ENCODE measurements at regions not wholly inside any gene's neighbourhood (a gene's known extent, or its start where the extent isn't known, plus 50 kb on each side); places are given as distances from the start of the nearest gene placed in this dataset.
A peak's percentile ranks its signal among the peaks of the same experiment; 100 is the strongest.

- no peak overlapping the region for H2BK5ac ChIP-seq (ENCODE audit: low read depth, low read length, poor library complexity, severe bottlenecking)
- H3K9me1 ChIP-seq (ENCODE audit: insufficient read depth, low read length), result no peaks in the 10 kb centered on the region
- no peak overlapping the region for H3K4ac ChIP-seq (ENCODE audit: low read depth, low read length)
- no peaks in the 10 kb centered on the region for H3K9me3 ChIP-seq (ENCODE audit: control insufficient read depth, insufficient read depth, low read length)
- H3K4me3 ChIP-seq (ENCODE audit: insufficient read depth, low read depth, low read length), result no peak overlapping the region
- H3K4me2 ChIP-seq (ENCODE audit: low read depth, low read length), result no peak overlapping the region
- CTCF ChIA-PET, result interaction anchor here (0.6 kb wide), 1 partner anchor 146 kb away, joined by 3 read pairs; no protein-coding TSS in a partner anchor
- no peak overlapping the region for H2AK5ac ChIP-seq (ENCODE audit: low read depth, low read length)
- POLR2A ChIA-PET (ENCODE audit: unreplicated experiment), result no interaction called here
- H4K5ac ChIP-seq (ENCODE audit: low read depth, low read length), result no peak overlapping the region
- H3K79me1 ChIP-seq (ENCODE audit: low read depth in 1 of 2, low read length in 2 of 2), result no peaks in the 10 kb centered on the region
- no peak overlapping the region for H2BK120ac ChIP-seq (ENCODE audit: low read depth, low read length)
- H3K27ac ChIP-seq (ENCODE audit: insufficient read depth, low read length), result no peak overlapping the region
- H3K36me3 ChIP-seq (ENCODE audit: control insufficient read depth, insufficient read depth, low read length), result no peaks in the 10 kb centered on the region
- no peak overlapping the region for H4K8ac ChIP-seq (ENCODE audit: low read depth in 2 of 2, low read length in 2 of 2)
- H3K27me3 ChIP-seq (ENCODE audit: control insufficient read depth, insufficient read depth, low read length), result no peaks in the 10 kb centered on the region
- no peak overlapping the region for H3K23ac ChIP-seq (ENCODE audit: low read depth, low read length)
- no peak overlapping the region for H3K14ac ChIP-seq (replicated peaks; ENCODE audit: low read depth, low read length)
- H2BK20ac ChIP-seq (ENCODE audit: low read depth, low read length), result no peak overlapping the region
- H3K56ac ChIP-seq (ENCODE audit: extremely low read depth, insufficient read depth, low read length), result no peak overlapping the region
- 34% methylated on average over 3 of the region's 6 CpGs; no CpG with 5 or more reads in 1 of the 2 experiments for WGBS, 2 experiments (ENCODE audit: extremely low coverage in 2 of 2, insufficient read length in 1 of 2)
- in situ Hi-C loops (cut with MboI; ENCODE audit: low sequenced_read_pairs), result no loop called here
- dilution Hi-C loops (cut with HindIII; ENCODE audit: low sequenced_read_pairs, unreplicated experiment), result no loop called here
- H3K9ac ChIP-seq (ENCODE audit: low read depth, low read length), result no peak overlapping the region
- no peaks in the 10 kb centered on the region for H4K20me1 ChIP-seq (ENCODE audit: insufficient read depth, low read length)
- no peak overlapping the region for H2BK15ac ChIP-seq (ENCODE audit: low read depth, low read length)
- DNase-seq, result peak; percentile 29
- H2AFZ ChIP-seq (replicated peaks; ENCODE audit: low read length, poor library complexity), result no peak overlapping the region
- no peak overlapping the region for H4K91ac ChIP-seq (ENCODE audit: insufficient read depth, low read depth, low read length)
- no peak overlapping the region for H3K18ac ChIP-seq (ENCODE audit: low read depth, low read length)
- no peak for ATAC-seq (ENCODE audit: low read depth)
- intact Hi-C loops (cut with micrococcal nuclease), result loop anchor here (5.0 kb wide), 1 partner anchor 152 kb away; the partner anchor contains the start of genes NMRK1 and OSTF1
- H2AK9ac ChIP-seq (replicated peaks; ENCODE audit: low read depth, low read length, poor library complexity), result no peak overlapping the region
- H3K4me1 ChIP-seq (ENCODE audit: control insufficient read depth, insufficient read depth, low read length), result no peaks in the 10 kb centered on the region
- TF ChIP-seq MAFK (IDR thresholded peaks at IDR 0.05; ENCODE audit: low read depth, low read length), result no peak
- no peak for TF ChIP-seq CEBPB (IDR thresholded peaks at IDR 0.05; ENCODE audit: low read depth, low read length)
- no peak for TF ChIP-seq MXI1 (IDR thresholded peaks at IDR 0.05; ENCODE audit: borderline replicate concordance, low read depth, low read length)
- TF ChIP-seq NFE2L2 (IDR thresholded peaks at IDR 0.05; ENCODE audit: low read depth, low read length), result no peak
- no peak for TF ChIP-seq SMC3 (IDR thresholded peaks at IDR 0.05; ENCODE audit: low read depth, low read length)
- no peak for TF ChIP-seq CHD1 (IDR thresholded peaks at IDR 0.05; ENCODE audit: low read depth, low read length)
- TF ChIP-seq RAD21 (IDR thresholded peaks at IDR 0.05; ENCODE audit: low read length), result no peak
- no peak for TF ChIP-seq FOS (IDR thresholded peaks at IDR 0.05; ENCODE audit: low read depth, low read length)
- no peak for TF ChIP-seq BHLHE40 (IDR thresholded peaks at IDR 0.05; ENCODE audit: low read depth, low read length)
- no peak for TF ChIP-seq MAZ (IDR thresholded peaks at IDR 0.05; ENCODE audit: borderline replicate concordance, low read depth, low read length)
- BruUV-seq (replicated peaks), result no TSS peak
Observed at GRCh38 chr9:75239176-75239575, 150.9 kb downstream of the OSTF1 start.
